GM19438 (cell line): ENCODE measurements at regions not wholly inside any gene's neighbourhood (a gene's known extent, or its start where the extent isn't known, plus 50 kb on each side); places are given as distances from the start of the nearest gene placed in this dataset.
"Not testable (repeated sequence)": the region's sequence is repeated elsewhere in the genome, so short reads cannot be mapped to it uniquely, and the experiment has no call there.

ENCODE experiments used
- ATAC-seq: cut with Tn5 transposase; IDR thresholded peaks from one replicate; pipeline ENCODE4 v1.9.1; 2021; ENCODE audit warnings: low read depth; ENCODE audit not compliant: unreplicated experiment

- not testable (repeated sequence) for ATAC-seq
Measured at GRCh38 chr12:54799966-54800365, 54.4 kb upstream of the MUCL1 start.

- ATAC-seq, result no peak
Measured at GRCh38 chr12:54798651-54799050, 55.7 kb upstream of the MUCL1 start.

DNA sequence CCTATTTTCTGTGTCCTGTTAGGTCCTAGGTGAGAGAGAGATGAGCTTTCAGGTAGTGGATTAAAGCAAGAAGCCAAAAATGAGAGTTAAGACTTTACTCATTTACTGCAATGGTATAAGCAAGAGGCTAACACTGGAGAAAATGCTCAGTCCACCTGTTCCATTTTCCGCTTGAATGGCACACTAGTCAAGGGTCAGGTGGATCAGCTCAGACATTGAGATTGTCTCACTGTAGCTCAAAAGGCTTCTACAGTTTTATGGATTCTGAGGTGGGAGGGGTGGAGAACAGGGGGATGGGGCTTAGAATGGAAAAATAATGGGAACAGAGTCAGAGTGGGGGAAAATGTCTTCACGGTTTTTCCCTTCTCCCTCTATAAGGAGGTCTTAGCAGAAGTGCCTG, 57.3 kb upstream of the MUCL1 start:
- no peak for ATAC-seq

DNA sequence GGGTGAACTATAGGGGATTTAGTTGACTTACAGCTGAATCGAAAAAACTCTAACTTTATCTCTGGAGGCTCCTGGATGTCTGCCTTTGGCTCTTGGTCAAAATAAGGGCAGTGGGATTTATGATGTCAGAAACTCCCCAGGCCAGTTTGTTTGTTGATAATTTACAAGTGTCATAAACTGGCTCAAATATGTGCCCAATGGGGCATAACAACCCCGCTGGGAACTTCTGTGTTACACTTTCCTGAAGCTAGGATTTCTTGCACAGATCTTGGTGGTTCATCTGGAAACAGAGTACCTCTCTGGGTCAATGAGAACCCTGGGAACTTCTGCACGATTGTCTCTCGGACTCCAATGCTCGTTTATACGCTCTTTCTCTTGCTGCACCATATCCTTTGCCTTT, 58.7 kb upstream of the MUCL1 start:
- ATAC-seq, result no peak

DNA sequence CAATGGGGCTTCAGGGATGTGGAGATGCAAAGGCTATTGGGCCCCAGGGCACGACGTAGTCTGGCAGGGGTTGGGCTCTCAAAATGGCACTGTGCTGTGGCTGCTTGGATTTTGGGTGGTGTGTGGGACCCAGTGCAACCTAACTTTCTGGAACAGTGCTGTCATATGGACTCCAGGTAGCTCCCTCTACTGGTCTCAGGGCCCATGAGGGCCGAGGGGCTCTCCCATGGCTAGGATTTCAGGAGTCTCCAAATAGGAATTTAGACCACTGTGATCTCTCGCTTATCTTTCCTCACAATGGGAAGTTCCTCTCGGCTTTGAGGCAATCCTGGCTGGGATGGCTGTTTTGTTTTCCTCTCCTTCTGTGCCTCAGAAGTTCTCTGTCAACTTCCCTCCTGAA, 68.2 kb upstream of the MUCL1 start:
- ATAC-seq, result no peak

DNA sequence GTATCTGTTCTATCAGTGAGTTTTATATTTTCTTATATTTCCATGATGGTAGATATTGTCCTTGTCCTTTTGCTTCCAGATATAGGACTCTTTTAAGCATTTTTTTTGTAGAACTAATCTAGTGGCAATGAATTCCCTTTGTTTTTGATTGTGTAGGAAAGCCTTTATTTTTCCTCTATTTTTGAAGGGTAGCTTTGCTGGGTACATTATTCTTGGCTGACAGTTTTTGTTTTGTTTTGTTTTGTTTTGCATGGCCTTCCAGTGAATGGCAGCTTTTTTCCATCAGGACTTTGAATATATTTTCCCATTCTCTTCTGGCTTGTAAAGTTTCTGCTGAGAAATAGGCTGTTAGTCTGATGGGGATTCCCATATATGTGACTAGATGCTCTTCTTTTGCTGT, 70.2 kb upstream of the MUCL1 start:
- no peak for ATAC-seq

GRCh38 chr12:54777031-54777430, 77.3 kb upstream of the MUCL1 start:
- ATAC-seq, result not testable (repeated sequence)

DNA sequence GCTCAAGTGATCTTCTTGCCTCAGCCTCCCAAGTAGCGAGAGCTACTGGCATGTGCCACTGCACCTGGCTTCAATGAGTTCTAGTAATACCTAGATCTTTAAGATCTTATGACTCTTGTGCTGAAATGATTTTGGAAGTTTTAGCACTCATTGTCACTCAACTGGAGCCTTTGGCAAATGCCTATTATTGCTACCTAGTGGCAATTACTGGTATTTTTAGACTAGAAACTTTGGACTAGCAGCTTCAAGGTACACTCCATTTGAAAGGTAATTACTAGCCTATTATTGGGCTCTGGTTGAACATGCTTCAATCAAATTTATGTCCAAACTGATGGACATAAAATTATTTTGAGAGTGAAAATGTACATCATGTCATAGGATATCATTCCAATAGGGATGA, 80.7 kb upstream of the MUCL1 start:
- no peak for ATAC-seq

DNA sequence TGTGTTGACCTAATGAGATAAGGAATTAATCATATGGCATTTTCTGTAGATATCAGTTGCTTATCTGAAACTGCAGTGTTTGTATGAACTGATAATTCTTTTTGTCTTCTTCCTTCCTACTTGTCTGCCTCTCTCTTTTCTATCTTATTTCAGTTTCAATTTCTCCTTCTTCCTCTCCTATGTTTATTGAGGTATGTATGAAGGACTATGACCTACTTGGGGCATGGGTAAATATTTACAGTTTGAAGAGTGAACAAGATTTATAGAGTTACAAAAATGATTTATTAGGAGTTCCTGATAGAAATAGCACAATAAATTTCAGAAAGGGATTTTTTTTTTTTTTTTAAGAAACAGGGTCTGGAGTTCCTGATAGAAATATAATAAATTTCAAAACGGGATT, 88.7 kb upstream of the MUCL1 start:
- no peak for ATAC-seq

DNA sequence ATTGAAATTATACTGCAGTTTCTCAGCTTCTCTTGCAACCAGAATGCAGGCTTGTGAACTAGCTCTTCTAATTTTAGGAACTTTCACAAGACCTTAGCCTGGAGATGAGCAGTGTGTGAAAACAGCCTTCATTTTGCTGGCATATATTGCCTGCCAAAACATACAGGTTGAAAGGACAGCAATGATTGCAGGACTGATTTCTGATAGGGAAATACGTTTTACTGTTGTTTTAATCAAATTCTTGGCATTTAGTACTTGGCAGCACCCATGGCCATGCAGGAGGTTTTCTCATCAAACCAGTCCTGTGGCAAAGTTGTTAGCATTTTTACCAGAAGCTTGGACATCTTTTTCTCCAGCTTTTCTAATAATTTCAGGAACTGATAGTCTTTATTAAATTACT, 91.9 kb upstream of the MUCL1 start:
- no peak for ATAC-seq

- no peak for ATAC-seq
Measured at GRCh38 chr12:54759751-54760150, 94.6 kb upstream of the MUCL1 start.

GRCh38 chr12:54751493-54751892, 102.8 kb upstream of the MUCL1 start:
- no peak for ATAC-seq

- ATAC-seq, result peak; percentile 68
Measured at GRCh38 chr12:54749191-54749818, 101.1 kb upstream of the DCD start.

DNA sequence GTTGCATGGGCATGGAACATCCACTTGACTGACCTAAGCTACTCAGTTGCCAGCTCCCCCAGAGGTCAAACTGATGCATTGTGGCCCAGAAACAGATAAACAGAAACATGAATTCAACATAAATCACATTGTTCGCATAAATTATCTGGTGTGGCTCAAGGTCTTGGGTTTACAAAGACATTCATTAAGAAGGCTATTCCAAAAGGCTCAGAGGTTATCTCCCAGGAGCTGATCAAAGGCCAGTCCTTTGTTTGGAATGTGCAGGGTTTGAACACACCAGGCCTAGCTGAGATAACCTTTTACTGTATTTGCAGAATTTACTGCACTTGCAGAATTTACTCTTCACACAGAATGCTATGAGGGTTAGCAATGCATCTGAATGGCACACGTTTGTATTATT, 96.4 kb upstream of the DCD start:
- no peak for ATAC-seq

- no peak for ATAC-seq
Measured at GRCh38 chr12:54740882-54741281, 92.7 kb upstream of the DCD start.

GRCh38 chr12:54736549-54736948, 88.4 kb upstream of the DCD start:
- no peak for ATAC-seq

DNA sequence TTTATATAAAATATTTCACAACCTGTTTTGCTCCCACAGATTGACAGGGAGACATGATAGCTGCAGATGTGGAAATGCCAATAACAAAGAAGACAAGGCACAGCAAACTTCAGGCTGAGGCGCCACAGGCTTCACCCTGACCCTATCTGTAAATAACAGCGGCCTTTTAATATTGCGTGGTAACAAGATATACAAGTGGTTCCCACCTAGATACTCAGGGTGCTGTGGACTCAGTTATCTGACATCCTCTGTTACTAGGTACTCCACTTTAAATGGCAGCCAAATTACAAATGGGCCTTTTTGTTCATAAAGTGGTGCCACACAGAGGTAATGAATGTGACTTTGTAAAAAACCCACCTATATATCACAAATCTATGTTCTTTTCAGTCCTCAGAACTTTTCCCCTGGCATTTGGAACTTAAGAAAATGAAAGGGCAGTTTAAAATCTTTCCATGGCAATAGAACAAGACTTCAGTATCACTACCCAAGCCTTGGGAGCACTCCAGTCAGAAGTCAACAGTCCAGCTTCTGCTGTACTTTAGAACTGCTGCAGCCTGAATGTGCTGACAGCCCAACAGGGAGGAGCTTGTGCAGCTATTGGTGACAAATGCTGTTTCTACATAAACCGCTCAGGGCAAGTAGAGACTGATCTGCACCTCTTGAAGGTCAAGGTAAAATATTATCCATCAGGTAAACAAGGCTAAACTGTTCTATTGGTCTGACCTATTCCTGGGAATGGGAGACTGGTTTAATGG, 86.2 kb upstream of the DCD start:
- no peak for ATAC-seq

DNA sequence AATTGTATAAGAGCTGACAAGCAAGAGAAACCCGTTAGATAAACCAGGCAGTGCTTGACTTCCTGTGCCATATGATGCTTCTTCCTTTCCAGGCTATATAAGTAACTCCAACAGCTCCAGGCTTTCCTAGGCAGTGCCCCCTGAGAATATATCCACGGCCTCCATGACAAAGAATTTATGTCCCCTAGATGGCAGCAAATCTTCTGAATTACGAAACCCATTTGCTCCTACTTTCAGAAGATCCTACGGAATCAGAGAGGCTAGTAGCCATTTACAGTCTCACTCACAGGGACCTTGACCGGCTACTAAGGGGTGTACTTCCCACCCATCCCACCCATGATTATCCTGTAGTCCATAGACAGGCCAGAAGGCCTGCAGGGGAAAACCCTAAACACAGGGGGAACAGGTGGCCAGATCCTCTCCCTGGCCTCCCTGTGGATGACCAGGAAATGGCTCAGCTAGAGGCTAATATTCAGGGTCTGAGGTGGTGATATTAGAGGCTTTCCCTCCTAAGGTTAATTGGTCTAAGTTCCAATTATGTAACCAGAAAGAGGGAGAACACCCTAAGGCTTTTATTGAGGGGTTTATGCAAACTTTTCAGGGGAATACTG, 77.2 kb upstream of the DCD start:
- no peak for ATAC-seq

GRCh38 chr12:54723379-54724256, 75.5 kb upstream of the DCD start:
- no peak for ATAC-seq

DNA sequence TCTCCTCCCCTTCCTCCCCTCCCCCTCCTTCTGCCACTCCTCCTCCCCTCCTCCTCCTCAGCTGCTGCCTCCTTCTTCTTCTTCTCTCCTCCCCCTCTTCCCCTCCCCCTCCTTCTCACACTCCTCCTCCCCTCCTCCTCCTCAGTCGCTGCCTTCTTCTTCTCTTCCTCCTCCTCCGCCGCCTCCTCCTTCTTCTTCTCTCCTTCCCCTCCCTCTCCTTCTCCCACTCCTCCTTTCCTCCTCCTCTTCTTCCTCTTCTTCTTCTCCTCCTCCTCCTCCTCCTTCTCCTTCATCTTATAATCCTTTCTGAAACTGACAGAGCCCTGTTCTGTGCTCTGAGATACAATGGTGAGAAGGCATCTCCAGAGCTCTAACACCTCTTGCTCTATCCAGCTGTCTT, 73.1 kb upstream of the DCD start:
- ATAC-seq, result no peak

DNA sequence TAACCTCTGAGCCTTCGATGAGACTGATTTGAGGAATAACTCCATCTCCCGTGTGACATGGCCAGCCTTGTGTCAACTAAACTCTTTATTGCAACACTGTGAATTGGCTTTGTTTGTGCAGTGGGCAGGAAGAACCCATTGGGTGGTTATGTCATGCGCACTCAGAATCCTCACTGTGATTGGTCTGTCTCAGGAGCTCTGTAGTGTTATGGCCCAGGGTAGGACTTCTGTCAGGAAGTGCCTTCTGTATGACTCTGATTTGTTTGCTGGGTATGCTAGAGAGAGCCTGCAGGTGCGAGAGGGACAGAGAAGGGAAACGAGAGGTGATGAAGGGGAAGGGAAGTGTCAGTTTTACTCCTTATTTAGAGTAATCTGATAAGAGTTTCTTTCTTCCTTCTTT, 71.5 kb upstream of the DCD start:
- ATAC-seq, result no peak
